IPS-18c (cell line): ENCODE measurements at regions not wholly inside any gene's neighbourhood (a gene's known extent, or its start where the extent isn't known, plus 50 kb on each side); places are given as distances from the start of the nearest gene placed in this dataset.

Experiments
- H3K4me3 ChIP-seq: 2 replicates; pipeline ENCODE4 v1.7.0; 2013; ENCODE audit warnings: low read depth, mild to moderate bottlenecking, low read length, moderate library complexity; ENCODE audit not compliant: insufficient read depth
- H3K9me3 ChIP-seq: one replicate; pipeline ENCODE4 v1.6.1; 2013; ENCODE audit warnings: mild to moderate bottlenecking, low read length, moderate library complexity; ENCODE audit not compliant: control insufficient read depth, insufficient read depth

GRCh38 chr11:19291064-19291463 lies 50.3 kb upstream of the E2F8 start:
- Histone ChIP-seq H3K4me3 (no peak overlapping the region), H3K9me3 (no peaks in the 10 kb centered on the region)
